HepG2 (cell line): ENCODE measurements at regions not wholly inside any gene's neighbourhood (a gene's known extent, or its start where the extent isn't known, plus 50 kb on each side); places are given as distances from the start of the nearest gene placed in this dataset.

ENCODE experiments used
- ATAC-seq: fragments of 200-7000 bp; cut with Tn5 transposase; 3 replicates; pipeline ENCODE4 v1.9.1; 2020; ENCODE audit warnings: mild to moderate bottlenecking, moderate library complexity
- BruUV-seq: library from RNA; stranded (reverse); fragments of 400-500 nt; replicated peaks from 2 replicates; lab custom pipeline; 2021; lab: Mats Ljungman, UMichigan
- CTCF ChIA-PET: fragments of 300-600 bp; formaldehyde crosslinking; extraction: SDS; loops from one replicate; lab custom pipeline; 2021; ENCODE audit warnings: low total read pairs, inconsistent platforms, low intra/inter-chr PET ratio; lab: Yijun Ruan, JAX
- POLR2A ChIA-PET: fragments of 350-600 bp; sonication (Branson Sonifier 250); formaldehyde crosslinking; loops from one replicate; lab custom pipeline; 2020; ENCODE audit warnings: antibody characterized with exemption, inconsistent platforms; lab: Yijun Ruan, JAX
- DNase-seq: peaks from one replicate; pipeline ENCODE4 v3.0.0-alpha.2; 2015; ENCODE audit warnings: low spot score
- FAIRE-seq: peaks from 3 replicates; lab custom pipeline; 2011; peaks lifted over from hg19 to GRCh38; lab: Jason Lieb, UNC
- H2AFZ ChIP-seq: one replicate; pipeline ENCODE4 v1.6.1; 2011; ENCODE audit warnings: low read length, inconsistent platforms
- H3K27ac ChIP-seq: fragments of 300-600 bp; 3 replicates; pipeline ENCODE4 v1.8.0; 2011; ENCODE audit warnings: mixed run types, mild to moderate bottlenecking, mixed read lengths, low read length, inconsistent platforms; ENCODE audit not compliant: insufficient read depth; ENCODE audit errors: extremely low read length
- H3K27me3 ChIP-seq, 2 experiments: fragments of 200-600 bp in 1 of 2; 2 replicates in 1 of 2; 3 replicates in 1 of 2; pipeline versions ENCODE4 v1.6.0 to v1.8.0; 2011; ENCODE audit warnings: low read length in 2 of 2, mild to moderate bottlenecking in 2 of 2, moderate library complexity in 2 of 2, inconsistent platforms in 1 of 2; ENCODE audit not compliant: insufficient read depth in 2 of 2, control insufficient read depth in 1 of 2
- H3K36me3 ChIP-seq, 2 experiments: fragments of 200-600 bp in 1 of 2; replicated peaks in 1 of 2; 2 replicates in 1 of 2; 3 replicates in 1 of 2; pipeline versions ENCODE4 v1.5.1 to v1.8.0; 2011; ENCODE audit warnings: low read length in 2 of 2, inconsistent platforms in 1 of 2; ENCODE audit not compliant: insufficient read depth in 2 of 2, control insufficient read depth in 1 of 2
- H3K4me1 ChIP-seq: 2 replicates; pipeline ENCODE4 v1.5.1; 2012; ENCODE audit warnings: low read length, inconsistent platforms; ENCODE audit not compliant: insufficient read depth
- H3K4me2 ChIP-seq: 2 replicates; pipeline ENCODE4 v1.6.0; 2011; ENCODE audit warnings: low read depth, low read length, inconsistent platforms
- H3K4me3 ChIP-seq, 3 experiments: fragments of 200-600 bp in 1 of 3; sonication (generic), shearing (Covaris generic) in 1 of 3; replicated peaks in 1 of 3; 2 replicates each; pipeline ENCODE4 v1.5.1; 2011 to 2016; ENCODE audit warnings: low read length in 3 of 3, inconsistent platforms in 2 of 3, low read depth in 2 of 3, mild to moderate bottlenecking in 2 of 3, control low read depth in 1 of 3, mixed read lengths in 1 of 3; ENCODE audit not compliant: insufficient read depth in 1 of 3
- H3K79me2 ChIP-seq: one replicate; pipeline ENCODE4 v1.6.1; 2011; ENCODE audit warnings: low read length, inconsistent platforms; ENCODE audit not compliant: insufficient read depth
- H3K9ac ChIP-seq: 2 replicates; pipeline ENCODE4 v1.6.0; 2011; ENCODE audit warnings: mild to moderate bottlenecking, low read depth, low read length, inconsistent platforms; ENCODE audit not compliant: insufficient read depth
- H3K9me3 ChIP-seq: 2 replicates; pipeline ENCODE4 v1.5.1; 2012; ENCODE audit warnings: mild to moderate bottlenecking, low read length
- H4K20me1 ChIP-seq: 2 replicates; pipeline ENCODE4 v1.6.0; 2011; ENCODE audit warnings: inconsistent platforms, mild to moderate bottlenecking, low read length, moderate library complexity; ENCODE audit not compliant: insufficient read depth
- MXD3 ChIP-seq: IDR thresholded peaks from 2 replicates; pipeline ENCODE4 v1.6.1; 2016; ENCODE audit warnings: mild to moderate bottlenecking, missing biosample characterization, missing genetic modification reagents
- MXD4 ChIP-seq: IDR thresholded peaks from 2 replicates; pipeline ENCODE4 v1.6.1; 2016; ENCODE audit warnings: mild to moderate bottlenecking, missing biosample characterization, missing genetic modification reagents
- PAWR ChIP-seq: sonication (generic); formaldehyde crosslinking; IDR thresholded peaks from 2 replicates; pipeline ENCODE4 v1.4.0; 2020; ENCODE audit warnings: missing genetic modification reagents, mild to moderate bottlenecking, borderline replicate concordance
- PHF20 ChIP-seq: sonication (generic); formaldehyde crosslinking; IDR thresholded peaks from 2 replicates; pipeline ENCODE4 v1.5.0; 2020; ENCODE audit warnings: mild to moderate bottlenecking, missing genetic modification reagents
- PHF5A ChIP-seq: IDR thresholded peaks from one replicate; pipeline ENCODE4 v1.6.1; 2018; ENCODE audit warnings: low read depth, missing genetic modification reagents; ENCODE audit not compliant: unreplicated experiment
- RELA ChIP-seq: sonication (generic); formaldehyde crosslinking; IDR thresholded peaks from 2 replicates; pipeline ENCODE4 v1.4.0; 2020; ENCODE audit warnings: missing genetic modification reagents
- REST ChIP-seq, 2 experiments: IDR thresholded peaks; 2 replicates each; pipeline ENCODE4 v1.6.1; 2011 to 2012; ENCODE audit warnings: low read length in 2 of 2, borderline replicate concordance in 1 of 2, low read depth in 1 of 2, mild to moderate bottlenecking in 1 of 2, moderate library complexity in 1 of 2
- SALL1 ChIP-seq: sonication (generic); formaldehyde crosslinking; IDR thresholded peaks from 2 replicates; pipeline ENCODE4 v1.8.0; 2022; ENCODE audit warnings: mild to moderate bottlenecking, missing genetic modification reagents
- SATB2 ChIP-seq: sonication (generic); formaldehyde crosslinking; IDR thresholded peaks from 2 replicates; pipeline ENCODE4 v1.5.0; 2020; ENCODE audit warnings: missing genetic modification reagents
- SRSF1 ChIP-seq: fragments of 200-400 bp; formaldehyde crosslinking; optimal IDR thresholded peaks from 2 replicates; pipeline ENCODE3; 2017; ENCODE audit warnings: mild to moderate bottlenecking, low read depth, low read length, moderate library complexity
- TCF7L2 ChIP-seq: IDR thresholded peaks from 2 replicates; pipeline ENCODE4 v1.6.1; 2011; ENCODE audit warnings: mild to moderate bottlenecking, low read depth, low read length, moderate library complexity
- THRA ChIP-seq: sonication (generic); formaldehyde crosslinking; IDR thresholded peaks from 2 replicates; pipeline ENCODE4 v1.4.0; 2020; ENCODE audit warnings: missing genetic modification reagents, borderline replicate concordance
- ZNF225 ChIP-seq: sonication (generic); formaldehyde crosslinking; IDR thresholded peaks from 2 replicates; pipeline ENCODE4 v1.4.0; 2020; ENCODE audit warnings: mild to moderate bottlenecking, missing genetic modification reagents
- ZNF335 ChIP-seq: sonication (generic); formaldehyde crosslinking; IDR thresholded peaks from 2 replicates; pipeline ENCODE4 v1.4.0; 2020; ENCODE audit warnings: missing genetic modification reagents
- ZNF432 ChIP-seq: sonication (generic); formaldehyde crosslinking; IDR thresholded peaks from 2 replicates; pipeline ENCODE4 v1.5.0; 2020; ENCODE audit warnings: missing genetic modification reagents, mild to moderate bottlenecking, borderline replicate concordance
- ZNF781 ChIP-seq: sonication (generic); formaldehyde crosslinking; IDR thresholded peaks from 2 replicates; pipeline ENCODE4 v1.5.1; 2020; ENCODE audit warnings: borderline replicate concordance, mild to moderate bottlenecking, missing genetic modification reagents; ENCODE audit errors: not compliant biosample characterization
- ZSCAN30 ChIP-seq: sonication (generic); formaldehyde crosslinking; IDR thresholded peaks from 2 replicates; pipeline ENCODE4 v1.5.0; 2020; ENCODE audit warnings: mild to moderate bottlenecking, missing genetic modification reagents
- WGBS: methylation state at CpG from one replicate; pipeline ENCODE4 v1.1.6; 2017; ENCODE audit warnings: low lambda C conversion rate; 5-methylcytosine and 5-hydroxymethylcytosine counted together
- in situ Hi-C: cut with HindIII; loops from 2 replicates; pipeline ENCODE4 v1.10.0; 2017; ENCODE audit warnings: low pct_unique_long_range_greater_than_20kb; ENCODE audit not compliant: extremely low pct_ligation_motif_present
- intact Hi-C: fragments of 100-400 bp; cut with micrococcal nuclease; formaldehyde crosslinking; loops from one replicate; pipeline ENCODE4 v1.10.0; 2022; ENCODE audit not compliant: unreplicated experiment

GRCh38 chr7:132001146-132001545 lies 444.7 kb upstream of the PODXL start:
- no peaks in the 10 kb centered on the region; a peak in 1 of 5 replicates for H3K27me3 ChIP-seq
- ChIA-PET POLR2A (no interaction called here), CTCF (no interaction called here)

GRCh38 chr7:131999193-131999592 lies 442.8 kb upstream of the PODXL start:
- ATAC-seq (no peak), DNase-seq (no peak), FAIRE-seq (no peak)
- ChIA-PET CTCF (no interaction called here), POLR2A (no interaction called here)
- Histone ChIP-seq H4K20me1 (no peaks in the 10 kb centered on the region), H3K27me3 (no peaks in the 10 kb centered on the region; a peak in 1 of 5 replicates), H3K79me2 (no peaks in the 10 kb centered on the region), H3K4me1 (no peaks in the 10 kb centered on the region), H3K9me3 (no peaks in the 10 kb centered on the region), H2AFZ (no peak overlapping the region), H3K27ac (no peak overlapping the region), H3K9ac (no peak overlapping the region), H3K4me2 (no peak overlapping the region), H3K36me3 (no peaks in the 10 kb centered on the region), H3K4me3 (no peak overlapping the region)
- in situ Hi-C loops (no loop called here), intact Hi-C loops (no loop called here)
- 3% methylated on average over 4 of the region's 4 CpGs for WGBS
- no TSS peak for BruUV-seq
- TF ChIP-seq ZNF335 (CRISPR knock-in tag): no peak
- no peak for TF ChIP-seq ZSCAN30
- no peak for TF ChIP-seq SALL1 (CRISPR knock-in tag)
- no peak for TF ChIP-seq PAWR (CRISPR knock-in tag)
- TF ChIP-seq SATB2 (CRISPR knock-in tag): no peak
- no peak for TF ChIP-seq REST (IDR thresholded peaks at IDR 0.05; ENCODE audit: borderline replicate concordance in 1 of 2, low read depth in 1 of 2, low read length in 2 of 2)
- no peak for TF ChIP-seq THRA
- TF ChIP-seq ZNF225 (CRISPR knock-in tag): no peak
- TF ChIP-seq MXD4 (CRISPR knock-in tag): no peak

More at GRCh38 chr7:132001146-132001545, 444.7 kb upstream of the PODXL start:
- H3K27ac ChIP-seq: no peak overlapping the region
- in situ Hi-C loops (no loop called here), intact Hi-C loops (no loop called here)
- FAIRE-seq (no peak), DNase-seq (no peak), ATAC-seq (no peak)
- TF ChIP-seq SRSF1 (no peak), ZNF432 (CRISPR knock-in tag) (no peak), PHF20 (no peak), PHF5A (CRISPR knock-in tag) (no peak), RELA (CRISPR knock-in tag) (no peak), ZNF781 (no peak), MXD3 (CRISPR knock-in tag) (no peak), TCF7L2 (no peak)
- H3K36me3 ChIP-seq: no peaks in the 10 kb centered on the region
- H3K4me1 ChIP-seq: no peaks in the 10 kb centered on the region
- H4K20me1 ChIP-seq: no peaks in the 10 kb centered on the region
- H3K9ac ChIP-seq: no peak overlapping the region
- H3K9me3 ChIP-seq: no peaks in the 10 kb centered on the region
- WGBS: 0% methylated on average over 2 of the region's 2 CpGs
- H3K4me3 ChIP-seq: no peak overlapping the region
- no TSS peak for BruUV-seq
- no peak overlapping the region for H3K4me2 ChIP-seq
- H2AFZ ChIP-seq: no peak overlapping the region
- H3K79me2 ChIP-seq: no peaks in the 10 kb centered on the region
